ENCODE measurements at regions not wholly inside any gene's neighbourhood (a gene's known extent, or its start where the extent isn't known, plus 50 kb on each side); places are given as distances from the start of the nearest gene placed in this dataset.

DNA sequence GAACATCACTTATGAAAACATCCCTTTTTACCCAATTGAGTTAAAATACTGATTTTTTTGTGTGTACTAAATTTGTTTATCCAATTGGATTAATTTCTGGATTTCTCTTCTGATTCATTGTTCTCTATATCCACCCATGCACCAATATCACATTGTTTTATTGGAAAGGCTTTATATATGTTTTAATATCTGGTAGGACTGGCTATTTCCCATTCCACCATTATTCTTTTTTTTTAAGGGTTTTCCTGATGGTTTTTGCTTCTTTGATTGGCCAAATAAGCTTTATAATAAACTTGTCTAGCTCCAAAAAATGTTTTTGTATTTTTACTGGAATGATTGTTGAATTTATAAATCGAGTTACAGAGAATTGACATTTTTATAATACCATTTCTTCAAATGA, 59.4 kb upstream of the DOK5 start:
- TF ChIP-seq POLR2A (IDR thresholded peaks at IDR 0.05; ENCODE audit: insufficient read depth in 1 of 2, low read depth in 2 of 2, low read length in 2 of 2): no peak
- TF ChIP-seq HNRNPLL (IDR thresholded peaks at IDR 0.05; ENCODE audit: low read depth, low read length, poor library complexity, severe bottlenecking): no peak
- TF ChIP-seq ZBTB34 (CRISPR knock-in tag; IDR thresholded peaks at IDR 0.05): no peak
- TF ChIP-seq, protein P1, sequence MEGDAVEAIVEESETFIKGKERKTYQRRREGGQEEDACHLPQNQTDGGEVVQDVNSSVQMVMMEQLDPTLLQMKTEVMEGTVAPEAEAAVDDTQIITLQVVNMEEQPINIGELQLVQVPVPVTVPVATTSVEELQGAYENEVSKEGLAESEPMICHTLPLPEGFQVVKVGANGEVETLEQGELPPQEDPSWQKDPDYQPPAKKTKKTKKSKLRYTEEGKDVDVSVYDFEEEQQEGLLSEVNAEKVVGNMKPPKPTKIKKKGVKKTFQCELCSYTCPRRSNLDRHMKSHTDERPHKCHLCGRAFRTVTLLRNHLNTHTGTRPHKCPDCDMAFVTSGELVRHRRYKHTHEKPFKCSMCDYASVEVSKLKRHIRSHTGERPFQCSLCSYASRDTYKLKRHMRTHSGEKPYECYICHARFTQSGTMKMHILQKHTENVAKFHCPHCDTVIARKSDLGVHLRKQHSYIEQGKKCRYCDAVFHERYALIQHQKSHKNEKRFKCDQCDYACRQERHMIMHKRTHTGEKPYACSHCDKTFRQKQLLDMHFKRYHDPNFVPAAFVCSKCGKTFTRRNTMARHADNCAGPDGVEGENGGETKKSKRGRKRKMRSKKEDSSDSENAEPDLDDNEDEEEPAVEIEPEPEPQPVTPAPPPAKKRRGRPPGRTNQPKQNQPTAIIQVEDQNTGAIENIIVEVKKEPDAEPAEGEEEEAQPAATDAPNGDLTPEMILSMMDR (CRISPR knock-in tag; IDR thresholded peaks at IDR 0.05): no peak
- TF ChIP-seq SP1 (IDR thresholded peaks at IDR 0.05): no peak
- TF ChIP-seq SP1 (CRISPR knock-in tag; IDR thresholded peaks at IDR 0.05): no peak
- no peak for TF ChIP-seq GABPB1 (CRISPR knock-in tag; IDR thresholded peaks at IDR 0.05)
- TF ChIP-seq EP300 (IDR thresholded peaks at IDR 0.05; ENCODE audit: low read depth in 2 of 2, low read length in 2 of 2): no peak
- no peak for TF ChIP-seq EP300 (CRISPR knock-in tag; IDR thresholded peaks at IDR 0.05; ENCODE audit: borderline replicate concordance)
- no peak for TF ChIP-seq PRPF4 (IDR thresholded peaks at IDR 0.05; ENCODE audit: low read depth, low read length, poor library complexity, severe bottlenecking)
- no peak for TF ChIP-seq MEF2D (CRISPR knock-in tag; IDR thresholded peaks at IDR 0.05)
- no peak for TF ChIP-seq ZNF431 (CRISPR knock-in tag; IDR thresholded peaks at IDR 0.05; ENCODE audit: borderline replicate concordance, low read depth)
